IPS-18a (cell line): ENCODE measurements at regions not wholly inside any gene's neighbourhood (a gene's known extent, or its start where the extent isn't known, plus 50 kb on each side); places are given as distances from the start of the nearest gene placed in this dataset.

ENCODE experiments used
- H3K27ac ChIP-seq: one replicate; pipeline ENCODE4 v1.5.1; 2013; ENCODE audit warnings: low read length
- H3K27me3 ChIP-seq: one replicate; pipeline ENCODE4 v1.6.1; 2013; ENCODE audit warnings: mild to moderate bottlenecking, low read length; ENCODE audit not compliant: control insufficient read depth, insufficient read depth
- H3K36me3 ChIP-seq: one replicate; pipeline ENCODE4 v1.6.1; 2013; ENCODE audit warnings: low read depth, low read length; ENCODE audit not compliant: control insufficient read depth
- H3K4me1 ChIP-seq: one replicate; pipeline ENCODE4 v1.6.1; 2013; ENCODE audit warnings: low read depth, low read length; ENCODE audit not compliant: control insufficient read depth
- H3K4me3 ChIP-seq: one replicate; pipeline ENCODE4 v1.5.1; 2013; ENCODE audit warnings: low read length
- H3K9ac ChIP-seq: one replicate; pipeline ENCODE4 v1.6.1; 2013; ENCODE audit warnings: mild to moderate bottlenecking, low read length, moderate library complexity
- H3K9me3 ChIP-seq: one replicate; pipeline ENCODE4 v1.6.1; 2013; ENCODE audit warnings: low read depth, low read length; ENCODE audit not compliant: control insufficient read depth

DNA sequence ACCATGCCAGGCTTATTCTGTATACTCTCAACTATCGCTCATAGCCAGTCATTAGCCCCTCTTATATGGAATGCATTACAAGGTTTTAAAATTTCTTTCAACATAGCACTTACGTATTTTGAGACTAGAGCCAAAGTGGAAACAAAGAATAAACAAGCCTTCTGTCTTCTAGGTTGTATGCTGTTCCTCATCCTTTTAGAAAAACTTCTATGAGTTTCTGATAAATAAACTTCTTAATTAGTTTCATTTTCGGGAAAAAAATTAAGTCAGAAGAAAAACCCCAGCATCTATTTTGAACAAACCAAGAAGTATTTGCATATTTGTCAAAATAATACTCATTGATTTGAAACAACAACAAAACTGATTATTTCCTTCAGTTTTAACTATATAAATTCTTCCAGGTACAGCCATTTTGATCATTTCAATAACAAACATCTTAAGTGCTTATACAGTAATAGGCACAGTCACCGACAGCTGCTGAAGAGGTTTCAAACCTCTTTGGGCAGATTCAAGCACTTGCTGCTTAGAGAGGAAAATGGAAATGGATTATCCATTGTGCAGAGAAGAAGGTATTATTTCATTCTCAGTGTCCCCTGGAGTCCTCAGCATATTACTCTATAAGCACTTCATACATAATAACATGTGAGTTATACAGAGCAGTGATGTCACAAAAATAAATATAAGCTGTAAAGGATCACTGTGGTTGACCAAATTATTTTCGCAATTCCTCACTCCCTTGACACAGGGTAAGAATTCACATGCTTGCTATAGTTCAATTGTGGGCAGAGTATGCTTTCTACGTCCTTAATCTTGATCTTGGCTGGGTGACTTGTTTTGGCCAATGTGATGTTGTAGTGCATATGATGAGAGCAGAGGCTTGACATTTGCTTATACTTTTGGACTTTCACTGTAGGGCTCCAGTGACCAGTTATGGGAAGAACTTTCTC is 833.8 kb downstream of the TRIB2 start:
- H3K27ac ChIP-seq, result no peak overlapping the region
- no peak overlapping the region for H3K4me3 ChIP-seq

DNA sequence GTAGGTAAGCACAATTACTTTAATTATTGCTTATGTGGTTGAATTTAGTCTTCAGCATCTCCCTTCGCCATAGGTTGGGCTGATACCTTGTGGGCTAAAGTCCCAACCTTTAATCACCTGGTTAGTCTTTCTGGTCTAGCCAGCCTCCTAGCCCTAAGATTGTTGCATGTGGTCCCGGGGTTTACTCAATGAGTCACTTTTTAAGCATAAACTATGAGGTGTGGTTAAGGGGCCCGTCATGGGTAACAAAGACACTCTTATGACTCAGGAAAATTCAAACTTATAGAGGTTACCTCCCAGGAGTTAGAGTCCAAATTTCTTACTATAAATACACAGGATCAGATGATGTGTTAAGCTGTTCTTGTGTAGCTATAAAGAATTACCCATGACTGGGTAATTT is 841.6 kb downstream of the TRIB2 start:
- Histone ChIP-seq H3K9me3 (no peaks in the 10 kb centered on the region), H3K4me1 (no peaks in the 10 kb centered on the region), H3K27ac (no peak overlapping the region), H3K27me3 (no peaks in the 10 kb centered on the region), H3K9ac (no peak overlapping the region), H3K36me3 (no peaks in the 10 kb centered on the region), H3K4me3 (no peak overlapping the region)

More for the DNA sequence above, 833.8 kb downstream of the TRIB2 start:
- no peak overlapping the region for H3K9ac ChIP-seq
- H3K36me3 ChIP-seq, result no peaks in the 10 kb centered on the region
- no peaks in the 10 kb centered on the region for H3K4me1 ChIP-seq
- no peaks in the 10 kb centered on the region for H3K27me3 ChIP-seq
- no peaks in the 10 kb centered on the region for H3K9me3 ChIP-seq

DNA sequence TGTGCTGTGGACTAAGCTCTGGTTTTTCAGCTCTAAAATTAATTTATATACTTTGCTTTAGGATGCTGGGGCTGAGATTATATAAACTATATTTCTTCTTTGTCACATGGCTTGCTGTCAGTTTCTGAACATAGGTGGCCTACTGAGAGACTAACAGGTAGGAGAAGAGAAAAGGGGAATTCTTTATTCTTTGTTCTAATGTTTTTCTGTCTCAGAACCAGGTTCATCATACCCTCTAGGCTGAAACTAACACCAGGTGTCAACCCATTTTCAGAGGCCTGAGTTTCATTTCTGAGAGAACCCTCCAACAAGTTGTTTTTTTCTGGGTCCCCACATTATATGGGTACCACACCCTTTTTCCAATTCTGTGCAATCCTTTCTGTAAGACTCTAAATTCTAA is 843.6 kb downstream of the TRIB2 start:
- Histone ChIP-seq H3K27ac (no peak overlapping the region), H3K36me3 (no peaks in the 10 kb centered on the region), H3K4me3 (no peak overlapping the region)

DNA sequence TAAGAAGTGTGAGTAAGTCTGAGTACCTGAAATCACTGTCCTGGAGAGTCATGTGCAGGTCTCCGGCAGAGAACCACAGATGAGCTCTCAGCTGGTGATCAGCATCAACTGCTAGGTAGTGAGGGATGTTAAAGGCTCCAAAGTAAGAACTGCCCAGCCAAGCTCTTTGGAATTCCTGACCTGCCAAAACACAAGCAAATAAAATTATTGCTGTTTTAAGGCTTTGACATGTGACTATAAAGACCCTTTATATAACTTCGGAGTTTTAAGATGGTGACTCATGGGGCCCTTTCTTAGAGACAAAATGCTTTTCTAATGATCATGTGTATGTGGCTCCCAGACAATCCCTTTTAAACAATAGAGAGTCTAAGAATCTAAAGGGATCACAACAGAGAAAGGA is 855.7 kb downstream of the TRIB2 start:
- Histone ChIP-seq H3K36me3 (no peaks in the 10 kb centered on the region), H3K4me3 (no peak overlapping the region), H3K27ac (no peak overlapping the region), H3K9me3 (no peaks in the 10 kb centered on the region), H3K27me3 (no peaks in the 10 kb centered on the region), H3K4me1 (no peaks in the 10 kb centered on the region), H3K9ac (no peak overlapping the region)

More for the DNA sequence above, 843.6 kb downstream of the TRIB2 start:
- H3K27me3 ChIP-seq, result no peaks in the 10 kb centered on the region
- no peak overlapping the region for H3K9ac ChIP-seq
- H3K9me3 ChIP-seq, result no peaks in the 10 kb centered on the region
- H3K4me1 ChIP-seq, result no peaks in the 10 kb centered on the region

DNA sequence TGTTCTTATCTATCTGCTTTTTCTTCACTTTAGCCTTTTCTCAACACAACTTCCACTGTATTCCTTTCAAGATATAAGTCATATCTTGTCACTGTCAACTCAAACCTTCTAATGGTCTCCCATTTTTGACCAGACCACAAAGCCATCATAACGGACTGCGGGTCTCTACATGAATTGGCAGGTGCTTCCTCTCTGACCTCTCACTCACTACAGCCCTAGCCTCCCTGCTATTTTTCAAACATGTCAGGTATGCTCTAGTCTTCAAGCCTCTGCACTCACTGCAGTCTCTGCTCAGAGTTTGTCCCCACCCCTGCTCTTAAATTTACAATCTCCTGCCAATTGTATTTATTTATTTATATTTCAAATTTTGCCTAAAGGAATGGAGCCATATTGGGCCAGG is 858.1 kb downstream of the TRIB2 start:
- Histone ChIP-seq H3K36me3 (no peaks in the 10 kb centered on the region), H3K9ac (no peak overlapping the region), H3K9me3 (no peaks in the 10 kb centered on the region), H3K27me3 (no peaks in the 10 kb centered on the region), H3K4me1 (no peaks in the 10 kb centered on the region), H3K4me3 (no peak overlapping the region), H3K27ac (no peak overlapping the region)

DNA sequence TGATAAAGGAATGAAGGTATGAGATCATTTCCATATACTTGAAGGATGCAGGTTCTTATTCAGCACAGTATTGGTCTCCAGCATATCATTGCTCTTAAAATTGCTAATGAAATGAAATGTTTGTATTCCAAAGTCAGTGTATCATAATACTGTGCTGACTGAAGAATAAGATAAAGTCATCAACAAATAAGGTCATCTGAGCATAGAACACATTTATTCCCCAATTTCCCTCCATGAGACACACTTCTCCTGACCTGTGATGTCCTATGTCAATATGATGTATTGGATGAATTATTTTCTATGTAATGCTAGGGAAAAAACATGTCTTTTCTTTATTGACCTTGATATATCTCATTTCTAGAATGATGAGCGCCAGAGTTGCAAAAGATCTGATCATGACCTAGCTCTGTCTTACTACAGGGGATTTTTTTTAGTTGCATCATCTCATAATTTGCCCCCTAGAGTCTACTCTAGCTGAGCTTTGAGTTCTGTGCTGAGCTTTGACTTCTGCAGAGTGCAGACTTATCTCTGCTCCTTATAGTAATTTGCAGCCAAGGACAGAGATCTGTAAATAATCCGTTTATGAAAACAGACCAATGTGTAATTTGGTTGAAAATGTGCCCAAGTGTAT is 859.8 kb downstream of the TRIB2 start:
- Histone ChIP-seq H3K4me1 (no peaks in the 10 kb centered on the region), H3K4me3 (no peak overlapping the region), H3K9me3 (no peaks in the 10 kb centered on the region), H3K27me3 (no peaks in the 10 kb centered on the region), H3K27ac (no peak overlapping the region), H3K9ac (no peak overlapping the region), H3K36me3 (no peaks in the 10 kb centered on the region)

DNA sequence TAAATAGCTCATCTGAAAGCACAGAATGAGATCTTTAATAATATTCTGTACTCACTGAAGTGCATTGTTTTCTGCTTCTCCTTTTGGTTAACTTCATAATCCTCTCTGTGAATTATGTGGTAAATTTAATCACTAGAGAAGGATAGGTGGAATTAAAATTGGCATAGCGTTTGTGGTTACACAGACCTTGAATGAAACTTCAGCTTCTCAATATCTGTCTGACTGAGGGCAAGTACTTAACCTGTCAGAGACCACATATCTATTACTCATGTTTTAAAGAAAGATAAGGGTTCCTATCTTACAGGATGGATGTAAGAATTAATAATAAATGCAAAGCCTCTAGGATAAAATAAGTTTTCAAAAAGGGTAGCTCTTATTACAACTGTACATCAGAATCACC is 861.8 kb downstream of the TRIB2 start:
- no peaks in the 10 kb centered on the region for H3K4me1 ChIP-seq
- no peaks in the 10 kb centered on the region for H3K27me3 ChIP-seq
- H3K27ac ChIP-seq, result no peak overlapping the region
- no peak overlapping the region for H3K9ac ChIP-seq
- H3K4me3 ChIP-seq, result no peak overlapping the region
- no peaks in the 10 kb centered on the region for H3K36me3 ChIP-seq
- H3K9me3 ChIP-seq, result no peaks in the 10 kb centered on the region

DNA sequence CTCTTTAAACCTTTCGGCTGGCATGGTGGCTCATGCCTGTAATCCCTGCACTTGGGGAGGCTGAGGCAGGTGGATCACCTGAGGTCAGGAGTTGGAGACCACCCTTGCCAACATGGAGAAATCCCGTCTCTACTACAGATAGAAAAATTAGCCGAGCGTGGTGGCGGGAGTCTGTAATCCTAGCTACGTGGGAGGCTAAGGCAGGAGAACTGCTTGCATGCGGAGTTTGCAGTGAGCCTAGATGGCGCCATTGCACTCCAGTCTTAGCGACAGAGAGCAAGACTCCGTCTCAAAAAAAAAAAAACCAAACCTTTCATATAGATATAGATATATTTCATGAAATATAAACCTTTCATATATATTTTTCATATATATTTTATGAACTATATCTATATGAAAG is 864.7 kb downstream of the TRIB2 start:
- H3K4me1 ChIP-seq, result no peaks in the 10 kb centered on the region
- H3K9ac ChIP-seq, result no peak overlapping the region
- H3K27me3 ChIP-seq, result no peaks in the 10 kb centered on the region
- no peaks in the 10 kb centered on the region for H3K9me3 ChIP-seq
- H3K4me3 ChIP-seq, result no peak overlapping the region
- no peak overlapping the region for H3K27ac ChIP-seq
- no peaks in the 10 kb centered on the region for H3K36me3 ChIP-seq

DNA sequence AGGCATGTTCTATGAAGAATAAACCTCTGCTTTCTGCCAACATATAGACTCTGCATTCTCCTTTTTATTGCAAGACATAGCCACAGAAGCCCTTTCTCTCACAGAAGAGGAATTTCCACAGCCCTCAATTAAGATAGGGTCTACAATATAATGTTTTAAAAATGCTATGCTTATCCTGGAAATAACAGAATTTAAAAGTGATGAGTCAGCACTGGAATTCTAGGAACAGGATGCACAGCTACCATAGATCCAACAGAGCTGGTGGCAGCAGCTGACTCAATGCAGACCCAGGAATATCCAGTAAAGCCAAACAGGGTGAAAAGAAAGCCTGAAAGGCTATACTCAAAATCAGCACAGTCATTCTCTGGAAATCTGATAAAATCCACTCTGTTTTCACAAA is 866.9 kb downstream of the TRIB2 start:
- no peaks in the 10 kb centered on the region for H3K36me3 ChIP-seq
- H3K4me1 ChIP-seq, result no peaks in the 10 kb centered on the region
- H3K9ac ChIP-seq, result no peak overlapping the region
- H3K27ac ChIP-seq, result no peak overlapping the region
- H3K9me3 ChIP-seq, result no peaks in the 10 kb centered on the region
- no peak overlapping the region for H3K4me3 ChIP-seq
- no peaks in the 10 kb centered on the region for H3K27me3 ChIP-seq

DNA sequence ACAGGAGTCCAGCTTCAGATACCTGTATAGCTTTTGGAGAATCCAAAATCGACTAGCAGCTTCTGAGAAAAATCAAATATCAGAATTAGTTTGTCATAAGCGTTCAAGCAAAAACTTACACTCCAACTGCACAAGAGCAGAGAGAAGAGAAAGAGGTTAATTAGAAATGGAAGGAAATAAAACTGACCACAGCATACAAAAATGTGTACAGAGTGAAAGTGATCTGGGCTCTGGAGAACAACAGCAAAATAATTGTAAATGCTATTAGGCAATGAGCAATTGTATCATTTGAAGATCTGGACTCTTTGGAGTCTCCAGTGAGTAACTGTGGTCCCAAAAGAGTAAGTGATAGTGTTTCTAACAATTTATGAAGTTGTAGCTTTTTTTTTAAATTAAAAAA is 867.3 kb downstream of the TRIB2 start:
- H3K4me3 ChIP-seq, result no peak overlapping the region

DNA sequence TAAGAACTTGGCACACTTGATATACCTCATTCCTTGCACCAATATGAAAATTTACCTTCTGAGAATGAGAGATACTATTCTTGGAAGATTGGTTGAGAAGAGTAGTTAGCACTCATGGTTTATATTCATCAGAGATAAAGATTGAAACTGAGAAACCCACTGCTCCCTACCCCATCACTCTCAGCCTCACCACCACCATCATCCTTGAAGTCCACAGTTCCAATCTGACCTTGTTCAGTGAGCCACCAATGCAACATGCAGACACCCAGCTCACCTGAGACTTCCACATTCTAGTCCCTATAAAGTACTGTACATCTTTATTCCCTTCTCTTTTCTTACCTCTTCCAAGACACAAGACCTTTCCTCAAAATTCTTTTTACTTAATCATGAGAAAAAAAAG is 869.0 kb downstream of the TRIB2 start:
- no peaks in the 10 kb centered on the region for H3K9me3 ChIP-seq

More for the DNA sequence above, 867.3 kb downstream of the TRIB2 start:
- no peaks in the 10 kb centered on the region for H3K4me1 ChIP-seq
- no peak overlapping the region for H3K27ac ChIP-seq
- no peaks in the 10 kb centered on the region for H3K9me3 ChIP-seq
- no peak overlapping the region for H3K9ac ChIP-seq
- no peaks in the 10 kb centered on the region for H3K27me3 ChIP-seq
- H3K36me3 ChIP-seq, result no peaks in the 10 kb centered on the region

DNA sequence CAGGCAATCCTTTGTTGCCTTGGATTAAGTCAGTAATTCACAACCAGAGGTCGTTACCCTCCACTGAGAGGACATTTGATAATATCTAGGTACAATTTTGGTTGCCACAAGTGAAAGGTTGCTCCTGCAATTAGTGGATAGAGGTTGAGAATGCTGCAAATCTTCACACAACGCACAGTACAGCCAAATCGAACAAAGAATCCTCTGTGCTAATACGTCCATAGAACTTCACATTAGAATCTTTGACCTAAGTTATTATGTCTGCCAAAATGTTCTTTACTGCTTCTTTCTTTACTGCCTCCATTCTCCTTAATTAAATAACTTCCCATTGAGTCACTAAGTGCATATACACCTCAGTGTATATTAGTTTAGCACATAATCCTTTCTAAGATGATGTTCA is 879.5 kb downstream of the TRIB2 start:
- Histone ChIP-seq H3K4me1 (no peaks in the 10 kb centered on the region), H3K4me3 (no peak overlapping the region), H3K9me3 (no peaks in the 10 kb centered on the region), H3K9ac (no peak overlapping the region), H3K36me3 (no peaks in the 10 kb centered on the region), H3K27ac (no peak overlapping the region), H3K27me3 (no peaks in the 10 kb centered on the region)

More for the DNA sequence above, 869.0 kb downstream of the TRIB2 start:
- Histone ChIP-seq H3K4me3 (no peak overlapping the region), H3K9ac (no peak overlapping the region), H3K27me3 (no peaks in the 10 kb centered on the region), H3K27ac (no peak overlapping the region), H3K36me3 (no peaks in the 10 kb centered on the region), H3K4me1 (no peaks in the 10 kb centered on the region)
